GM21360 (cell line): ENCODE measurements at regions not wholly inside any gene's neighbourhood (a gene's known extent, or its start where the extent isn't known, plus 50 kb on each side); places are given as distances from the start of the nearest gene placed in this dataset.
A peak's percentile ranks its signal among the peaks of the same experiment; 100 is the strongest.

Experiments
- ATAC-seq: cut with Tn5 transposase; IDR thresholded peaks from one replicate; pipeline ENCODE4 v1.9.1; 2021; ENCODE audit warnings: mild to moderate bottlenecking, moderate library complexity; ENCODE audit not compliant: unreplicated experiment

DNA sequence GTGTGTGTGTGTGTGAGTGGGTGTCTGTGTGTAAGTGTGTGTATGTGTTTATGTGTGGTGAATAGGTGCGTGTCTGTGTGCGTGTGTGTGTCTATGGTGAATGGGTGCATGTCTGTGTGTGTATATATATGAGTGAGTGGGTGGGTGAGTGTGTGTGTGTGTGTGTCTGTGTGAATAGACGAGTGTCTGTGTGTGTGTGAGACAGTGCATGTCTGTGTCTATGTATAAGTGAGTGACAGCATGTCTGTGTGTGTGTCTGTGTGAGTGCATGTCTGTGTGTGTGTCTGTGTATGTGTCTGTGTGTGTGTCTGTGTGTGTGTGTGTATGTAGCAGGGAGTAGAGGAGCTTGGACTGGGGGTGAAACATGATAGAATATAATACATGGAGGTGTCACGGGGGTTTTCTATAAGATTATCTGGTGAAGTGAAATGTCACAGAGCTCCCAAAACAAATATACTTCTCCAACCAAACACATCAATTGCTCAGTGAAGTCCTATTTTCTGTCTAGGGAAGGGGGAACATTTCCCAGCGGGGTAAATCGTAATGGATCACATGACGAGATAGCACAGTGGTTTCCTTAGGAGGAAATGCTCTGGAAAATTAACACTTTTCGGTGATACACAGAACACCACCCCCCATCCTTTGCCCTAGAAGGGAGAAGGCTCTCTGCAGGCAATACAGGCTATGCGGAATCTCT, 723.3 kb upstream of the CELF2 start:
- no peak for ATAC-seq

DNA sequence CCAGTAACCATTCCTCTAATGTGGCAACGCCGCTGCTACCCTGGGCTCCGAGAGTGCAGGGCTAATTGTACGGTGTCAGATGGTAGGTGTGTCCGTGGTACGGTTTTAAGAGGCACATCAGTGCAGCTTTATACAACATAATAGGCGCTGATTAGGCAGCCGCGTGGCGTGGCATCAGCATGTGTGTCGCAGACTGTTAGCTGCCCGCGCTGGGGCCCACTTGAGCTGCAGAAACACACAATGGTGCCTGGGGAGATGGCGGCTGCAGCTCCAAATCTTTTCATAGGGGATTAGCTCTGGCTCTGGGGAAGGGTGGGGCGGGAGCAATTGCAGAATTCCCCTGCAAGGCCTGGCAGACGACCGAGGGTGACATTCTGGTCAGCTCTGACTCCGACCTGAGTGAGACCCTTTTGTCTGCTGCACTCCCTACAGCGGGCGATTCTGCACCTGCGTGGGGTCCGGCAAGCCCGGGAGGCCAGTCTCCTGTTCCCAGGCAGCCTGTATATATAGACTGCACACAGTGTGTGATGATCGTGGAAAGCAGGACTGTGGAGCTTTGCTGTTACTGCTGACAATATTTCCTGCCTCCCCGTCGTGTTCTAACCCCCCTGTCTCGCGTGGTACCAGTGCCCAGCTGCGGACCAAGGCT, 722.7 kb upstream of the CELF2 start:
- no peak for ATAC-seq

DNA sequence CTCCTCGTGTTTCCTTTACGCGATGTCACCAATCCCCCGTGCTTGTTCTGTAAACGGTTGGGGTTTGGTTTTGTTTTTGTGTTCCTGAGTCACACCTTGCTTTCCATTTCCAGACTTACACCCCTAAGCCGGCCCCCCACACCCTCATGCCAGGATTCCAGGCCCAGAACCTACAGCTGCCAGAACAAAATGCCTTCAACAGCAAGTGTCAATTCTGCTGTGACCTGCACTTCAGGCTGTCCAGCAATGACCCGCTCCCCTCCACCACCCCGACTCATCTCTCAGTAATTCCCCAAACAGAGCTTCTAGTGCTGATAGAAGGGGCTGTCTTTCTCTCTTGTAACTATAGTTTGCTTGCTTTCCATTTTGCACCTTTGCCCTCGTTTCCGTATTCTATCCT, 722.1 kb upstream of the CELF2 start:
- ATAC-seq: no peak

- ATAC-seq: no peak
Measured at GRCh38 chr10:10302689-10303088, 715.0 kb upstream of the CELF2 start.

GRCh38 chr10:10307036-10307435, 710.6 kb upstream of the CELF2 start:
- no peak for ATAC-seq

GRCh38 chr10:10307551-10307950, 710.1 kb upstream of the CELF2 start:
- no peak for ATAC-seq

GRCh38 chr10:10310498-10310897, 707.2 kb upstream of the CELF2 start:
- no peak for ATAC-seq

DNA sequence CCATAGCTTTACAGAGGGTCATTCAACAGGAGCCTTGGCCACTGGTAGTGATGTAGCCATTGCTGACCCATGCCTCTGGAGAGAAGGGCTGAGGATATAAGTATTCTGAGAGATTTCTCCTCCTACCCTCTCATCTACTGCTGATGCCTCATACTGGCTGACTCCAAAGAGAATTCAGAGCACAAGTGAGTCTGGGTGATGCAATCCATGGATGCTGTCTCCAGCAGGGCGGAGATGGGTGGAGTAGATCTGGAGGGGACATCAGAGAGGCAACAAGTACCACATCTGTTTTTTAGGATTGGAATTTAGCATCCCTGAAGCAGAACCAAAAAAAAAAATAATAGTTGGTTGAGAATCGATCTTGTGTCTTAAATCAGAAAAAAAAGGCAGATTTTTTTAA, 705.7 kb upstream of the CELF2 start:
- no peak for ATAC-seq

DNA sequence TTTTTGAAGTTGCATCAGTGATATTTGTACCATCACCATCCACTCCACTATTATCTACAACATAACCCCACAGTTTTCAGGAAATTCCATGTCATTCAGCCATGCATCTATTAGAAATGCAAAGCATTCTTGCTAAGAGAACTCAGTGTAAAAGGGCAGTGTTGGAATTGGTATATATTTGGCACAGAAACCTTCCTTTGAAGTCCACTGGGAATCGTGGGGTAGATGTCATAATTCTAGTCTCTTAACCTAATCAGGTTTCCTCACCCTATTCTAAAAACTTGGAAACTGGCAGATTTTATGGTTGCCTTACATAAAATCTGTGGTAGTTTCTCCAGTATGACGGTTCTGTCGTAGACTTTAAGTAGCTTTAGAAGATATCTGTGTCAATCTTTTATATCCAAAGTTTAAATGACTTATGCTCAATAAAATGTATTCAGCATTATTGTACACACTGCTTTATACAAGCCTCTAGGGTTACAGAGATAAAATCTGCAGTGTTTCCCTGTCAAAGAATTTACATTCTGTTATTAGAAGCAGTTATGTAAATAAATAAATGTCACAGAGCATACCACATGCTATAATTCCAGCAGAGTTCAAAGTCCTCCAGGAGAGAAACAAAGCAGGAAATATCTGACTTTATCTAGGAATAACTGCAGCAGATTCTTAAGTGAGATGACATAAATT, 704.4 kb upstream of the CELF2 start:
- no peak for ATAC-seq

DNA sequence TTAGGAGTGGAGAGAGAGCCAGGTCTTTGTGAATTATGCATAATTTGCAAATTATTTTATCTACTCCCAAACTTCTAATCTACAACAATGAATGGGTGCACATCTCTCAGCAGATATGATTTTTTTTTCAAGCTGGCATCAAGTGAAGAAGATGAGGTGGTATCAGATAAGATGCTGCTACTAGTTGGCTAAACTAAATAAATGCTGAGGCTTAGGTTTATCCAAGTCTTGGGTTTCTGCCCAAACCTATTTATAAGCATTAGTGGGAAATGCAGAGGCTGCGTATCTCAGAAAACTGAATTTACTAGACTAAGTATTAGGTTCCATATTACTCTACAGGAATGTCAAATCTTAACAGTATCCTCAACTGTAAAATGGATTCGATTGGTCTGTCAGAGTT, 703.0 kb upstream of the CELF2 start:
- ATAC-seq: no peak

GRCh38 chr10:10315989-10316388, 701.7 kb upstream of the CELF2 start:
- no peak for ATAC-seq

DNA sequence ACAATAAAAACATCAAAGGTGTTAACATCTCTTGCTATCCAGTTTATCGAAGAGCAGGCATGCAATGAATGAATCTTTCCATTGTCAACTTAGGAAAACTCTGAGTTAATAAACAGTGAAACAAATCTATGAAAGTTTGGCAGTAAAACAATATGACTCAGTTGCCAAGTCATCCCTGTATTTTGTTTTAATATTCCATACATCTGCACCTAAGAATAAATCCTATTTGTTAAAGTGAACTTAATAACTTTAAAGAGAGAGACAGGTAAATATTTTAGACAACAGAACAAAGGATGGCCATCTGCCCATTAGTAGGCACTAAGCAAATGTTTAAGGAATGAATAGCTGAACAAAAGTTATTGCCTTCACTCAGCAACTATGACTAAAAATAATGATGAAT, 700.5 kb upstream of the CELF2 start:
- ATAC-seq: no peak

GRCh38 chr10:10318856-10319255, 698.8 kb upstream of the CELF2 start:
- ATAC-seq: no peak

DNA sequence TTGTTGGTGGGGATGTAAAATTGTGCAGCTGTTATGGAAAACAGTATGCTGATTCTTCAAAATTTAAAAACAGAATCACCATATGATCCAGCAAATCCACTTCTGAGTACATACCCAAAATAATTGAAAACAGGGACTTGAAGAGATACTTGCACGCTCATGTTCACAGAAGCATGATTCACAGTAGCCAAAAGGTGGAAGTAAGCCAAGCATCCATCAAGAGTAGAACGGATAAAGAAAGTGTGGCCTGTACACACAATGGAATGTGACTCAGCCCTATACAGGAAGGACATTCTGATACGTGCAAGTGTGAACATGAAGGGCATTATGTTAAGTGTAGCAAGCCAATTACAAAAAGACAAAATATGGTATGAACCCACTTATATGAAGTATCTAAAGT, 696.7 kb upstream of the CELF2 start:
- ATAC-seq: no peak

DNA sequence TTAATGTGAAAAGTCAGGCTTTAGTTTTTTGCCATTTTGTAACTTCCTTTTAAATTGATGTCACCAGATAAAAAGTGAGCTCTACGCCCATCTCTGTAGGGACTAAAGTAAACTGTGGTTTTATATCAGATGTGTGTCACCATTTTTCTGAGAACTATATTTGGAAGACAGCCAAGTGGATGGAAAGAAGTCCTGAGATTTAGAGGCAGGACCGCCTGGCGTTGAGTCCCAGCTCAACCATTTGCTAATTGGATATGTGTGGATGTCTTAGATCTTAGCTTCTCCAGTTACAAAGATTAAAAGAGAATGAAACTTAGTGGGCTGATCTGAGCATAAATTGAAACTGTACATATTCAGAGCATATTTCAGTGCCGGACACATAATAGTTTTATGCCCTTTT, 691.6 kb upstream of the CELF2 start:
- ATAC-seq: no peak

DNA sequence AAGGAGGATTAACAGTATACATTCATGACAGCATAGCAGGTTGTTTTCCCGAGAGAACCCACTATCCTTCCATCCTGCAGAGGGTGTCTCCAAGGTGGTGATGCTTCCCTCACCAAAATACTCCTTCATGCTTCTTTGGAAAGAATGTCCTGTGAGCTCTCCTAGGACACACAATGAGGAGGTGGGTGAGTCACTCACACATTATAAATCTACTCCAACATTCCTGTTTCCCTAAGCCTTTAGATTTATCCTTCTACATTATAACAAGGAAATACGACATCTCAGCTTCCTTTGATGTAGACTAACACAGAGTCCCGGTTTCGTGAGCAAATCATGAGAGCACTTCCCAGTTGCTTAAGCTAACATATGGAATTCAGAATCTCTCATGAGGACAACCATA, 689.7 kb upstream of the CELF2 start:
- no peak for ATAC-seq

- no peak for ATAC-seq
Measured at GRCh38 chr10:10330418-10330817, 687.3 kb upstream of the CELF2 start.

DNA sequence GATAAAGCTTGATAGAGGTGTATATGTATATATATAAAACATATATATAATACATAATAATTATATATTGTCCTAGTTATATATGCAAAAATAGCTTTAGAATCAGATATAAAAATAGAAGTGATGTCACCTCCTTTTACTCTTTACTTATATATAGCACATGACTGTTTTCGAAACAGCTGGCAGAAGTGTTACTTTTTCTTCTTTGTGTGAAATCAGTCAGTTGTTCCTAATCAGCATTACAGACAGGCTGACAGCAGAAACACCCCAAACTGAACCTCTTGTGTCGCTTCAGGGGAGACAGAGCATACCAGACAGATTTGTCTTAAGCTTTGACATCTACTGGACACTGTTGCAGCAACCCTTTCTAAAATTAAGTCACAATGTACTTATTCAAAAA, 684.9 kb upstream of the CELF2 start:
- ATAC-seq: peak; percentile 77

DNA sequence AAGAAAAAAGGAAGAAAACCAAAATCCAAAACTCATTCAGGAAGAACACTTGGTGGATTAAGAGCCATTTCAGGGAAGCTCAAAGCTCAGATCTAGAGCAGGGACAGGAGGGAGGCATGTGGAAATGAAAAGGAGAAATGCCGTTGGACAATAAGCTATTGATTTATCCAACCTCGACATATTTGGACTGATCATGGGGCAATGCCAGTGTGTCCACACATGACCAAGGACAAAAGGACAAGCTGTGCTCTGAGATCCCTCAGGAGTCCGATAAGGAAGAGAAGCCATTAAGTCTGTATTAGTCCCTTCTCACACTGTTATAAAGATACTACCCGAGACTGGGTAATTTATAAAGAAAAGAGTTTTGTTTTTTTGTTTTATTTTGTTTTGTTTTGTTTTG, 684.0 kb upstream of the CELF2 start:
- no peak for ATAC-seq

DNA sequence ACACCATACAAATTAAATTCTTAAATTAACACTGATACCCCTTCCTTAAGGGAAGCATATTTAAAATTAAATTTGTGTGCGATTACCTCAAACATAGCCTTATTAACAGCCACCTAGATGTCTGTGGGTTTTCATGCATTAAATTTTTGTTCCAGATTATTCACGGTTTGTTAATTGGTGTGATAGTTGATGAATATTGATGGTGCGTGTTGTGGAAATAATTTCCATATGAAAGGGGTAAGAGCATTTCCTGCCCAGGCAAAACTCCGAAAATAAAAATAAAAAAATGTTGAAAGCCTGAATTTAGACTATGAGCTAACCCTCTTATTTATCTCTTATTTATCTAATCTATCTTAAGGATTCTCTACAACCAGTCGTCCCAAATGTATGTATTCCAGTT, 679.3 kb upstream of the CELF2 start:
- ATAC-seq: no peak

GRCh38 chr10:10346390-10347150, 671.1 kb upstream of the CELF2 start:
- no peak for ATAC-seq

- no peak for ATAC-seq
Measured at GRCh38 chr10:10350050-10350449, 667.6 kb upstream of the CELF2 start.
